Pons (tissue), 1 donor: ENCODE measurements at regions not wholly inside any gene's neighbourhood (a gene's known extent, or its start where the extent isn't known, plus 50 kb on each side); places are given as distances from the start of the nearest gene placed in this dataset.

Source experiments
- DNase-seq: peaks from one replicate; pipeline ENCODE4 v3.0.0-alpha.2; 2016; ENCODE audit warnings: low spot score

GRCh38 chr7:22657479-22657878 is 69.5 kb upstream of the IL6 start:
- DNase-seq, result no peak

- no peak for DNase-seq
Measured at GRCh38 chr7:22655781-22656180, 71.2 kb upstream of the IL6 start.

DNA sequence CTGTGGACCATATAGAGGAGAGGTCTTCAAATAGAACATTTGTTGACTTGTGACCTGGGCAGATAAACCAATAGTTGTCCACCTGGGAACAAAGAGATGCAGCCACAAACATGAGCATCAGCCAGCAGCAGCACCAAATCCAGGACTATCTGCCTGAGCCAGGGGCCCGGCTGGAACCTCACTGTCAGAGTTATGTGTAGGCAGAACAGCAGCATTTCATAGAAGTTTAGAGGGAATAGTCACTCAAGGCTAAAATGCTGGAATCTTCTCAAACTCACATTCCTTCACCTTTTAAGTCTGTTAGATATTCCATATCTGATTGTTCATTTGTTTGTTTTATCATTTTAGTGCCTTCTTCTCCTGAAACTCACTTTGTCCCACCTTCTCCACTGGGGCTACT is 72.2 kb upstream of the IL6 start:
- DNase-seq, result no peak

- no peak for DNase-seq
Measured at GRCh38 chr7:22653951-22654350, 73.0 kb upstream of the IL6 start.

GRCh38 chr7:22651534-22652243 is 75.3 kb upstream of the IL6 start:
- no peak for DNase-seq

DNA sequence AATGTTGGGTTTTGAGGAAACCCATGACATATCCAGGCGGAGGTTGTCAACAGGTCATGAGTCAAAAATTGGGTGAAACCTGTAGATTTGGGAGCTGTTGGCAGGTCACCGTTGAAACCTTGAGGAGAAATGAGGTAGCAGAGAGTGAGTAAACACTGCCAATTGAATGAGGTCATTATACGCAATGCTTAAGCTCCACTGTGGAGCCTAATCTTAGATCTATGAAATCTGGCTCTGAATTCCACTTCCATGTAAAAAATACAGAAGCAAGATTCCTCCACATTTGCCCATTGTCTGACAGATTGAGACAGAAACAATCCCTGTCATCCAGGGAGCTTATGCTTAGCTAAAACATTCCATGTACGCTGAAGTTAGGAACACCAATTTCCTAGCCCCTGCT is 76.0 kb upstream of the IL6 start:
- no peak for DNase-seq

- DNase-seq, result no peak
Measured at GRCh38 chr7:22649686-22650085, 77.3 kb upstream of the IL6 start.

DNA sequence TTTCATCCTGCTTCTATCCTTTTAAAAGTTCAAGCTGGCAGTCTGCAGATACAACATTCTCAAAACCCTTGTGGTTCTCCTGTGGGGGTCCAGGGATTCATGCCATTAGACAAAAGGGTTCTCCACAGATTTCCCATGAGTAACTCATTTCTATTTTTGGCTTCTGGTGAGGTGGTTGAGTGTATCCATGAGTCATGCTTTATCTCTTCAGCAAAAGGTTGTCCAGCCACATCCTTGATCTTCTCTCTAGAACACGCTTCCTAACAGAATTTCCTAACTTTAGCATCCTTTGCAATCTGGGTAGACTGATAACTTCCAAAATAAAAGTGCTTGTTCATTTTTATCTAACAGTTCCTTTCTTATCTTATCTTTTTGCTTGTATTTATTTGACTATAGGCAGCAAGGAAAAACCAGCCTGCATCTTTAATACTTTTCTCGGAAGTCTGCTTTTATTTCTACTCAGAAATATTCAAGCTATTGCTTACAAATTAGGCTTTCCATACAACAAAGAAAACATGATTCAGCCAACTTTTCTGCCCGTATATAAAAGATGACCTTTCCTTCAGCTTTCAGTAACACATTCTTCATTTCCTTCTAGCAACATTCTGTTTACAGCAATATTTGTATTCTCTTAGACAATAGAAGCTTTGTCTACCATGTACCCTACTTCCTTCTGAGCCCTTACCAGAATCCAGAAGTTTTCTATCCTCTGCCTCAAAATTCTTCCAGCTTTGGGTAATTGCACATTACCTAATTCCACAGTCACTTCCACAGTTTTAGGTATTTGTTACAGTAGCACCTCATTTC is 79.3 kb upstream of the IL6 start:
- DNase-seq, result no peak

DNA sequence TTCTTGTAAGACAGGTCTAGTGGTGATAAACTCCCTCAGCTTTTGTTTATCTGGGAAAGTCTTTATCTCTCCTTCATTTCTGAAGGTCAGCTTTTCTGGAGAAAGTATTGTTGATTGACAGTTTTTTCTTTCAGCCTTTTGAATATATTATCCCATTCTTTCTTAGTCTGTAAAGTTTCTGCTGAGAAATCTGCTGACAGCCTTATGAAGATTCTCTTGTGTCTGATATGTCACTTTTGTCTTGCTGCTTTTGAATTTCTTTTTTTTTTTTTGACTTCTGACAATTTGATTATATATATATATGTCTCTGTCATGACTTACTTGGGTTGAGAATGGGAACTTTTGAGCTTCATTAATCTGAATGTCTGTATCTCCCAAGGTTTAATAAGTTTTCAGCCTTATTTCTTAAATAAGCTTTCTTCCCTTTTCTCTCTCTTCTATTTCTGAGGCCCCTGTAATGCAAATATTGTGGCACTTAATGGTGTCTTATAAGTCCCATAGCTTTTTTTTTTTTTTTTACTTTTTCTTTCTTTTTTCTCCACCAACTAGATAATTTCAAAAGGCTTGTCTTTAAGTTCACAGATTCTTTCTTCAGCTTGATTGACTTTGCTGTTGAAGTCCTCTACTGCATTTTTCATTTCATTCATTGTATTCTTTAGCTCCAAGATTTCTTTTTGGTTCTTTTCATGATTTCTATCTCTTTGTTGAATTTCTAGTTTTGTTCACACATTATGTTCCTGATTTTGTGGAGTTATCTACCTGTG is 81.4 kb upstream of the IL6 start:
- DNase-seq, result no peak

DNA sequence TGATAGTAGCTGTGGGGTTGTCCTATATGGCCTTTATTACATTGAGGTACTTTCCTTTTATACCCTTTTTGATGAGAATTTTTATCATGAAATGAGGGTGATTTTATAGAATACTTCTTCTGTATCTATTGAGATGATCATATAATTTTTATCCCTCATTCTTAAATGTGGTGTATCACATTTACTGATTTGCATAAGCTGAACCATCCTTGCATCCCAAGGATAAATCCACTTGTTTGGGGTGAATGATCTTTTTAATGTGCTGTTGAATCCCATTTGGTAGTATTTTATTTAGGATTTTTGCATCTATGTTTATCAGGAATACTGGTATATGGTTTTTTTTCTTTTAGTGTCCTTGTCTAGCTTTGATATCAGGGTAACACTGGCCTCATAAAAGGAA is 84.5 kb upstream of the IL6 start:
- DNase-seq, result no peak

DNA sequence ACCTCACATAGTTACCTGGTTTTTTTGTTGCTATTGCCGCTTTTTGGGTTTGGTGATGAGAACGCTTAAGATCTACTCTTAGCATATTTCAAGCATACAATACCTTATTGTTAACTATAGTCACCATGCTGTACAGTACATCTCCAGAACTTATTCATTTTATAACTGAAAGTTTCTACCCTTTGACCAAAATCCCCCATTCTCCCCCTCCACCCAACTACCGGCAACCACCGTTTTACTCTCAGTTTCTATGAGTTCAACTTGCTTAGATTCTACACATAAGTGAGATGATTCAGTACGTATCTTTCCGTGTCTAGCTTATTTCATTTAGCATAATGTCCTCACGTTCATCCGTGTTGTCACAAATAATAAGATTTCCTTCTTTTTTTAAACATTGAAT is 86.7 kb upstream of the IL6 start:
- DNase-seq, result no peak

GRCh38 chr7:22639396-22639795 is 87.6 kb upstream of the IL6 start:
- DNase-seq, result no peak

DNA sequence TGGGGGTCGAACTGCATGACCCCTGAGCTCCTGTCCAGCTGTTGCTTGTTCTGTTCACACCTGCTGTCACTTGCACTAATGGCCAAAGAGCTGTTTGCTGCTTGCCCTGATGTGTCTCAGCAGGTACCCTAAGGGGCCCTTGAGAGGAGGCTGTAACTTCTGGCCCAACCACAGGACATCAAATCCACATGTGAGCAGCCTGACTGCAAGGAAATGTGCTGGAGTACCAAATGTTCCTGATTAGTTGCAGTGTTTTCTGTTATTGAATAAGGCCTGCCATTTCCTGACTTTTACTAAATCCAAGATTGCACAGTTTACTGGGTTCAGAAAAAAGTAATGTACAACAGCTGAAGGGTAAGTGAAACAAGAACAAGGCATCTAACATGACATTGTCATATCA is 91.7 kb upstream of the IL6 start:
- DNase-seq, result no peak

GRCh38 chr7:22633954-22634474 is 93.0 kb upstream of the IL6 start:
- DNase-seq, result no peak

DNA sequence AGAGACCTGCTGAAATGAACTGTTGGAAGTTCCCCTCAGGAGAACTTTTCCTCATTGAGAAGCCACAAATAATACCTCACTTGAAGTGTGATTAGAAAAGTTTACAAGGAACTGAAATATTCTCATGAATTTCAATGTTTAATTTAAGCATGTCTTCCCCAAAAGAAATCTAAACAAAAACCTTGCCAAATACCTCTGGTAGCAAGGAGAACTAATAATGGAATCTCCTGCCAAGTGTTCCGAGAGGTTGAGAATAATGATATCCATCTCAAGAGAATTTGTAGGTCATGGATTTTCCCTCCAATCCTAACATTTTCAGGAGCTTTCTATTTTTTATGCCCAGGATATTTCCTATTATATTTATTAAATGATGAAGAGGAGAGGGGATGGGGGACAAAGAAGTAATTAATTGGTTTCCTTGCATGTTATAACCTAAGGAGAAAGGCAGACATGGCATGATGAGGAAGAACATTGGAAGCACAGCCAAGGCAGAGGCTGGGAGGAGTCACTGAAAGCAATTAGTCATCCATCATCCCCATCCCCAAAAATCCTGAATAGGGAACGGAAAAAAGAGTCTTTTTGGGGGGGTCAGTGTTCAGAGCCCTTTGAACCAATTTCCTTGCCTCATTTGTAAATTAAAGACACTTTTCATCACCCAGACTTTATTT is 93.6 kb upstream of the IL6 start:
- no peak for DNase-seq

- DNase-seq, result no peak
Measured at GRCh38 chr7:22632674-22633073, 94.3 kb upstream of the IL6 start.

- no peak for DNase-seq
Measured at GRCh38 chr7:22631730-22632129, 95.3 kb upstream of the IL6 start.

DNA sequence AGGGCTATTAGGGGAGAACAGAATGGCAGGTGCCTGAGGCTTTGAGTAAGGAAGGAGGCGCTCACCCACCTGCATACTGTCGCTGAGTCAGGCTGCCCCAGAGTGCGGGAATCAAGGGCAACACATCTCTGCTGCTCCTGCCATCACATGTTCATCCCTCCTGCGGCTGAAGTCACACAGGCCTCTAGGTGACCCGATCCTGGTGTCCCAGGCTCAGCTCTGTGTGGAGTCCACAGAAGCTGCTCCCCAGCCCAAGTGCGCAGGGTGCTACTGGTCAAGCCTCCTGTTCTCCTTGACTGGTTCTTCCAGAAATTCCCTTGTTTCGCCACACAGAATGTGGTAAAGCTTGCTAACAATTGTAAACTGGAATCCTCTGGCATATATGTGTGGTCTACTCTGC is 96.9 kb upstream of the IL6 start:
- DNase-seq, result no peak

GRCh38 chr7:22629056-22629455 is 97.9 kb upstream of the IL6 start:
- no peak for DNase-seq

DNA sequence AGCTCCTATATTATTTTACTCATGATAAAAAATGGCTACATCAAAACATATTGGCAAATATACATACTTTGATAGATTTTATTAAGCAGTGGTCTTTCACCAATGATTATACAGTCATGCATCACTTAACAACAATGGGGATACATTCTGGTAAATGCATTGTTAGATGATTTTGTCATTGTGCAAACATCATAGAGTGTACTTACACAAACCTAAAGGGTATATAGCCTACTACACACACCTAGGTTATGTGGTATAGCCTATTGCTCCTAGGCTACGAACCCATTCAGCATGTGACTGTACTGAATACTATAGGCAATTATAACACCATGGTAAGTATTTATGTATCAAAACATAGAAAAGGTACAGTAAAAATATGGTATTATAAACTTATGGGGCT is 98.9 kb upstream of the IL6 start:
- DNase-seq, result no peak

GRCh38 chr7:22627136-22627535 is 99.9 kb upstream of the IL6 start:
- no peak for DNase-seq

- DNase-seq, result no peak
Measured at GRCh38 chr7:22625251-22625650, 101.7 kb upstream of the IL6 start.
